ENCODE measurements at regions not wholly inside any gene's neighbourhood (a gene's known extent, or its start where the extent isn't known, plus 50 kb on each side); places are given as distances from the start of the nearest gene placed in this dataset.

DNA sequence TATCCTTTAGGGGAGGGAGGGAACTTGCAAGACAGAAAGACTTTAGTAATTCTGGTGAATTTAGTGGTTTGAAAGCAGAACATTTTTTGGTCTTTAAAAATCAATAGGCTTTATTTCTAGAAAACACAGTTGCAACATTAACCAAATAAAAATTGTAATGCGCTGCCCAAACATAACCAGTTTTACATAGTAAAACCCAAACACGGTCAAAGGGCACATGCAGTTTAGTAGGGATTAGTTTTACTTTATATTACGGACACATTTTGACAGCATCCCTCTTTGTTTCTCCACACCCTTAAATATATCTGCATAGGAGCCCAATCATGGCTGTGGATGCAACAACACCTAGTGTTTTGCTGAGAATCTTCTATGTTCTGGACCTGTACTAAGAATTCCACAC is 156.7 kb downstream of the NR2F2 start:
- TF ChIP-seq REST (IDR thresholded peaks at IDR 0.05; ENCODE audit: insufficient read depth in 1 of 2, low read depth in 2 of 2, low read length in 2 of 2), result no peak

- TF ChIP-seq POLR2AphosphoS5 (IDR thresholded peaks at IDR 0.05; ENCODE audit: low read depth, low read length) (no peak), FOXP2 (optimal IDR thresholded peaks at IDR 0.05; ENCODE audit: borderline replicate concordance, extremely low read depth, extremely low read length, insufficient read depth) (no peak), REST (IDR thresholded peaks at IDR 0.05; ENCODE audit: insufficient read depth in 1 of 2, low read depth in 2 of 2, low read length in 2 of 2) (no peak), SIN3A (IDR thresholded peaks at IDR 0.05; ENCODE audit: borderline replicate concordance, insufficient read depth, low read length) (no peak), TAF1 (IDR thresholded peaks at IDR 0.05; ENCODE audit: borderline replicate concordance, insufficient read depth, low read length) (no peak)
These were observed 164.0 kb downstream of the NR2F2 start for GRCh38 chr15:96494505-96494904.

DNA sequence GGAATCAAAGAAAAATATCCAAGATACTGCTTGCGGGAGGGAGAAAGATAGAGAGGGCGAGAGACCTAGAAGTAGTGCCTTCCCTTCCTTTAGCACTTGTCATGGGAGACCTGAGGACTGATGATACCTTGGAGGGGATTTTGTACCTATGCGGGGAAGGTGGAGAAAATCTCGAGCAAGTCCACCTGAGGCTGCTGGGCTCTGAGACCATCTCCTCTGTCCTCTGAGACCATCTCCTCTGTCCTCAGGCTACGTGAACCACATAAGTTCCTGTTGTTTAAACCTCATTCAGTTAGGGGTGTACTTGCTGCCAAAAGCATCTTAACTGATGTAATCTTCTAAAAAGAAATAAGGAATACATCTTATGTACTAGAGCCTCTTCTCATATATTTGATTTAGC is 164.9 kb downstream of the NR2F2 start:
- TF ChIP-seq TAF1 (IDR thresholded peaks at IDR 0.05; ENCODE audit: borderline replicate concordance, insufficient read depth, low read length) (no peak), POLR2AphosphoS5 (IDR thresholded peaks at IDR 0.05; ENCODE audit: low read depth, low read length) (no peak), REST (IDR thresholded peaks at IDR 0.05; ENCODE audit: insufficient read depth in 1 of 2, low read depth in 2 of 2, low read length in 2 of 2) (no peak), FOXP2 (optimal IDR thresholded peaks at IDR 0.05; ENCODE audit: borderline replicate concordance, extremely low read depth, extremely low read length, insufficient read depth) (no peak), SIN3A (IDR thresholded peaks at IDR 0.05; ENCODE audit: borderline replicate concordance, insufficient read depth, low read length) (no peak)

DNA sequence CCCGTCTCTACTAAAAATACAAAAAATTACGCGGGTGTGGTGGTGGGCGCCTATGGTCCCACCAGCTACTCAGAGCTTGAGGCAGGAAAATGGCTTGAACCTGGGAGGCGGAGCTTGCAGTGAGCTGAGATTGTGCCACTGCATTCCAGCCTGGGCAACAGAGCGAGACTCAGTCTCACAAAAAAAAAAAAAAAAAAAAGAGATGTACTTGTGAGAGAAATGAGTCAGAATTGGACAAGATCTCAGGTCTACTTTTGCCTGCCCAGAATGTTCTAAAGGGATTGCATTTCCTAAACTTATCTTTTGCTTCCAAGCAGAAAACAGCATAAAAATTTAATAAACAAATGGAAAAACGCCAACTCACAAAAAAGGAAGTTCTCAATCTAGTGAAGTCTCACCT is 167.5 kb downstream of the NR2F2 start:
- TF ChIP-seq POLR2AphosphoS5 (IDR thresholded peaks at IDR 0.05; ENCODE audit: low read depth, low read length) (no peak), SIN3A (IDR thresholded peaks at IDR 0.05; ENCODE audit: borderline replicate concordance, insufficient read depth, low read length) (no peak), REST (IDR thresholded peaks at IDR 0.05; ENCODE audit: insufficient read depth in 1 of 2, low read depth in 2 of 2, low read length in 2 of 2) (no peak), TAF1 (IDR thresholded peaks at IDR 0.05; ENCODE audit: borderline replicate concordance, insufficient read depth, low read length) (no peak), FOXP2 (optimal IDR thresholded peaks at IDR 0.05; ENCODE audit: borderline replicate concordance, extremely low read depth, extremely low read length, insufficient read depth) (no peak)

GRCh38 chr15:96500508-96500907 is 170.0 kb downstream of the NR2F2 start:
- TF ChIP-seq REST (IDR thresholded peaks at IDR 0.05; ENCODE audit: insufficient read depth in 1 of 2, low read depth in 2 of 2, low read length in 2 of 2) (no peak), POLR2AphosphoS5 (IDR thresholded peaks at IDR 0.05; ENCODE audit: low read depth, low read length) (no peak), SIN3A (IDR thresholded peaks at IDR 0.05; ENCODE audit: borderline replicate concordance, insufficient read depth, low read length) (no peak), TAF1 (IDR thresholded peaks at IDR 0.05; ENCODE audit: borderline replicate concordance, insufficient read depth, low read length) (no peak)

All from PFSK-1 (cell line).